ENCODE measurements at regions not wholly inside any gene's neighbourhood (a gene's known extent, or its start where the extent isn't known, plus 50 kb on each side); places are given as distances from the start of the nearest gene placed in this dataset.

DNA sequence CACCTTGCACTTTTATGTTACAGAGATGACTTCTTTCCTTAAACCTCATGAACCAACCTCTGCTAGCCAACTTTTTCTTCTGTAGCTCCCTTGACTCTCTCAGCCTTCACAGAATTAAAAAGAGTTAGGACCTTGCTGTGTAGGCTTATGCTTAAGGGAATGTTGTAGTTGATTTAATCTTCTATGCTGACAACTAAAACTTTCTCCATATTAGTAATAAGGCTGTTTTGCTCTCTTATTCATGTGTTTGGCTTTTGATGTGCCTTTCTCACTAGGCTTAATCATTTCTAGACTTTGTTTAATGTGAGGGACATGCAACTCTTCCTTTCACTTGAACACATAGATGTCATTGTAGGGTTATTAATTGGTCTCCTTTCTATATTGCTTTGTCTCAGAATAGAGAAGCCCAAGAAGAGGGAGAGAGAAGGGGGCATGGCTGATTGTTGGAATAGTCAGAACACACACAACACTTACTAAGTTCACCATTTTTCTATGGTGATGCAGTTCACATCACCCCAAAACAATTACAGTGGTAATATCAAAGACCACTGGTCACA, 509.5 kb downstream of the UQCRFS1 start:
- CTCF ChIA-PET = interaction anchor here (1.1 kb wide), 1 partner anchor 24 kb away, joined by 4 read pairs; no protein-coding TSS in a partner anchor
- POLR2A ChIA-PET = no interaction called here
- no peaks in the 10 kb centered on the region for H3K36me3 ChIP-seq (ENCODE audit: control insufficient read depth, insufficient read depth, low read length)
- H3K4me3 ChIP-seq (ENCODE audit: low read depth, low read length) = no peak overlapping the region
- no peaks in the 10 kb centered on the region for H3K27me3 ChIP-seq (ENCODE audit: control insufficient read depth, insufficient read depth, low read length)
- no peak for DNase-seq (ENCODE audit: low read depth)
- no peak for TF ChIP-seq CTCF (IDR thresholded peaks at IDR 0.05; ENCODE audit: insufficient read depth, low read depth, low read length)

- no peak for TF ChIP-seq CTCF (IDR thresholded peaks at IDR 0.05; ENCODE audit: insufficient read depth, low read depth, low read length)
- Histone ChIP-seq H3K27me3 (ENCODE audit: control insufficient read depth, insufficient read depth, low read length) (no peaks in the 10 kb centered on the region), H3K4me3 (ENCODE audit: low read depth, low read length) (no peak overlapping the region), H3K36me3 (ENCODE audit: control insufficient read depth, insufficient read depth, low read length) (no peaks in the 10 kb centered on the region)
- CTCF ChIA-PET = interaction anchor here (0.7 to 1.1 kb wide), 2 partner anchors 10 to 72 kb away, joined by 3 read pairs; no protein-coding TSS in a partner anchor
- POLR2A ChIA-PET = interaction anchor here (0.6 kb wide), 1 partner anchor 261 kb away, joined by 13 read pairs; no protein-coding TSS in a partner anchor
- DNase-seq (ENCODE audit: low read depth) = peak; percentile 84
Measured at GRCh38 chr19:28701491-28701890, 511.5 kb downstream of the UQCRFS1 start.

GRCh38 chr19:28700176-28700575, 512.8 kb downstream of the UQCRFS1 start:
- TF ChIP-seq CTCF (IDR thresholded peaks at IDR 0.05; ENCODE audit: insufficient read depth, low read depth, low read length) = no peak
- DNase-seq (ENCODE audit: low read depth) = no peak
- CTCF ChIA-PET = interaction anchor here (1.1 to 1.3 kb wide), 2 partner anchors 11 to 12 kb away, joined by 3 to 4 read pairs; no protein-coding TSS in a partner anchor

GRCh38 chr19:28697308-28697707, 515.6 kb downstream of the UQCRFS1 start:
- no peak for DNase-seq (ENCODE audit: low read depth)
- no peaks in the 10 kb centered on the region for H3K27me3 ChIP-seq (ENCODE audit: control insufficient read depth, insufficient read depth, low read length)
- H3K4me3 ChIP-seq (ENCODE audit: low read depth, low read length) = no peak overlapping the region
- TF ChIP-seq CTCF (IDR thresholded peaks at IDR 0.05; ENCODE audit: insufficient read depth, low read depth, low read length) = no peak
- H3K36me3 ChIP-seq (ENCODE audit: control insufficient read depth, insufficient read depth, low read length) = no peaks in the 10 kb centered on the region
- POLR2A ChIA-PET = no interaction called here
- CTCF ChIA-PET = no interaction called here

More at GRCh38 chr19:28700176-28700575, 512.8 kb downstream of the UQCRFS1 start:
- no peaks in the 10 kb centered on the region for H3K27me3 ChIP-seq (ENCODE audit: control insufficient read depth, insufficient read depth, low read length)
- POLR2A ChIA-PET = no interaction called here
- no peaks in the 10 kb centered on the region for H3K36me3 ChIP-seq (ENCODE audit: control insufficient read depth, insufficient read depth, low read length)
- no peak overlapping the region for H3K4me3 ChIP-seq (ENCODE audit: low read depth, low read length)

GRCh38 chr19:28694812-28695211, 518.1 kb downstream of the UQCRFS1 start:
- Histone ChIP-seq H3K36me3 (ENCODE audit: control insufficient read depth, insufficient read depth, low read length) (no peaks in the 10 kb centered on the region), H3K27me3 (ENCODE audit: control insufficient read depth, insufficient read depth, low read length) (no peaks in the 10 kb centered on the region), H3K4me3 (ENCODE audit: low read depth, low read length) (no peak overlapping the region)
- POLR2A ChIA-PET = no interaction called here
- CTCF ChIA-PET = no interaction called here
- DNase-seq (ENCODE audit: low read depth) = no peak
- no peak; the same call in 1 of the 2 replicates for TF ChIP-seq CTCF (IDR thresholded peaks at IDR 0.05; ENCODE audit: insufficient read depth, low read depth, low read length)

Measured in BJ (cell line).